HG02588 (cell line): ENCODE measurements at regions not wholly inside any gene's neighbourhood (a gene's known extent, or its start where the extent isn't known, plus 50 kb on each side); places are given as distances from the start of the nearest gene placed in this dataset.
"Not testable (repeated sequence)": the region's sequence is repeated elsewhere in the genome, so short reads cannot be mapped to it uniquely, and the experiment has no call there.

Source experiments
- ATAC-seq: cut with Tn5 transposase; IDR thresholded peaks from one replicate; pipeline ENCODE4 v1.9.1; 2021; ENCODE audit warnings: mild to moderate bottlenecking, moderate library complexity; ENCODE audit not compliant: unreplicated experiment

GRCh38 chr4:130044788-130045531 lies 949.0 kb downstream of the C4orf33 start:
- ATAC-seq: peak; percentile 51

- no peak for ATAC-seq
Observed at GRCh38 chr4:130053723-130054122, 957.8 kb downstream of the C4orf33 start.

GRCh38 chr4:130054908-130055307 lies 959.0 kb downstream of the C4orf33 start:
- ATAC-seq: no peak

DNA sequence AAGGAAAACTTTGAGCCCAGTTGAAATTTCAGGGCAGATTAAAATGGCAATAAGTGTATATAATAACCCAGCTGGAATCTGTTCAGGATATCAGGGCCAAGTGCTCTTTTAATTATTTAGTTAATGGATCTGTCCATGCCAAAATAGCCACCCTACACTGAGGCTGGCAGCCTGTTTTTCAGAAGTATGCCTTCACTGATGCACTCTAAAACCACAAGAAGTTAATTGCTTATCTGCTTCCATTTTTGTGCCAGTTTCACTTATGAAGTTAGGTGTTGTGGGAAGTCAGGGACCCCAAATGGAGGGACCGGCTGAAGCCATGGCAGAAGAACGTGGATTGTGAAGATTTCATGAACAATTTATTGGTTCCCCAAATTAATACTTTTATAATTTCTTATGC lies 960.3 kb downstream of the C4orf33 start:
- no peak for ATAC-seq

DNA sequence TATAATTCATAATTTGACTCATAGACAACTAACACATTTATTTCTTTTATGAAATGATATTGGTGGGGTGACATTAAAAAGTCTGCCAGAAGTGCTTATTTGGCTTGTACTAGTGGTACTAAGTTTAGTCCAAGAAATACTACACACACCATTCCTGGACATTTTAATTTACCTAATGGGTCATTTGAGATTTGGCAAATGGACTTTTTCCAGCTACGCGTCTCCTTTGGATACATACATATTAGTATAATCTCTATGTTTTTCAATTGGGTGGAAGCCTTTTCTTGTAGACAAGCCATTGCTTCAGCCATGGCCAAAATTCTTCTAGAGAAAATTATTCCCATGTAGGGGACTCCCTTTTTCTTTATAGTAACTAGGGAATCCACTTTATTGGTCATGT lies 968.5 kb downstream of the C4orf33 start:
- no peak for ATAC-seq

GRCh38 chr4:130067419-130067818 lies 971.5 kb downstream of the C4orf33 start:
- no peak for ATAC-seq

DNA sequence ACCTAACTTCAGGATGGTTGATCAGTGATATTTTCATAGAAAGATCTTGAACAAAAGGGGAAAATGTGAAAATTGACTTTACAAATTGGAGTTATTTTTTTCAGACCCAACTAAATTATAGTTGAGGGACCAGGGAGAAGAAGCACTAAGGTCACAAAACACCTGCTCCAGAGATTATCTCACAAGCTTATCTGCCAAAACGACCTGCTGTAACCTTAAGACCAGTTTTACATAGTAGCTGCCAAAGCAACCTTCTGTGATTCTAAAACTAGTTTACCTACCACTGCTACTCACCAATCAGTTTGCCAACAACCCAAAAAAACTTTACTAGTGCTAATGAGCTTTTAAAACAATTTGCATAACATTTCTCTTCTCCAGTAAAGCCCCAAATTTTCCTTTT lies 972.1 kb downstream of the C4orf33 start:
- ATAC-seq: no peak

GRCh38 chr4:130071746-130072145 lies 975.8 kb downstream of the C4orf33 start:
- ATAC-seq: no peak

- ATAC-seq: no peak
Observed at GRCh38 chr4:130073145-130073790, 977.3 kb downstream of the C4orf33 start.

GRCh38 chr4:130074096-130074495 lies 978.1 kb downstream of the C4orf33 start:
- ATAC-seq: peak; percentile 45

GRCh38 chr4:130077275-130077674 lies 981.3 kb downstream of the C4orf33 start:
- no peak for ATAC-seq

DNA sequence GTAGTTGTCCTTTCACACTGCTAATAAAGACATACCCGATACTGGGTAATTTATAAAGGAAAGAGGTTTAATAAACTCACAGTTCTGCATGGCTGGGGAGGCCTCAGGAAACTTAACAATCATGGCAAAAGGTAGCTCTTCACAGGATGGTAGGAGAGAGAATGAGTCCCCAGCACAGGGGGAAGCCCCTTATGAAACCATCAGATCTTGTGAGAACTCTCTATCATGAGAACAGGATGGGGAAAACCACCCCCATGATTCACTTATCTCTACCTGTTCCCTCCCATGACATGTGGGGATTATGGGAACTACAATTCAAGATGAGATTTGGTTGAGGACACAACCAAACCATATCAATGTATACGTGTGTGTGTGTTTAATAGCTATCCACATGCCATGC lies 983.1 kb downstream of the C4orf33 start:
- ATAC-seq: not testable (repeated sequence)

GRCh38 chr4:130080872-130081451 lies 985.0 kb downstream of the C4orf33 start:
- no peak for ATAC-seq

DNA sequence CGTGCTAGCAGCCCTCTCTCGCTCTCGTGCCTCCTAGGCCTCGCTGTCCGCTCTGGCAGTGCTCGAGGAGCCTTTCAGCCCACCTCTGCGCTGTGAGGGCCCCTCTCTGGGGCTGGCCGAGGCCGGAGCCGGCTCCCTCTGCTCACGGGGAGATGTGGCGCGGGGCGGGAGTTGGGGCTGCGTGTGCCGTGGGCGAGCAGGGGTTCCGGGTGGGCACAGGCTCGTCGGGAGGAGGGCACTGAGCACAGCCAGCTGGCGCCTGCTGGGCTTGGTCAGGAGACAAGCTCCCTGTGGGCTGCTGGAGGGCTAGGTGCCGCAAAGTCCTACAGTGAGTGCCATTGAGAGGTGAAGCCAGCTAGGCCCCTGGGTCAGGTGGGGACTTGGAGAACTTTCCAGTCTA lies 994.5 kb downstream of the C4orf33 start:
- no peak for ATAC-seq

- ATAC-seq: no peak
Observed at GRCh38 chr4:130092187-130093015, 996.4 kb downstream of the C4orf33 start.

GRCh38 chr4:130099105-130099504 lies 1003.2 kb downstream of the C4orf33 start:
- no peak for ATAC-seq

GRCh38 chr4:130110189-130110588 lies 1014.2 kb downstream of the C4orf33 start:
- ATAC-seq: peak; percentile 76

DNA sequence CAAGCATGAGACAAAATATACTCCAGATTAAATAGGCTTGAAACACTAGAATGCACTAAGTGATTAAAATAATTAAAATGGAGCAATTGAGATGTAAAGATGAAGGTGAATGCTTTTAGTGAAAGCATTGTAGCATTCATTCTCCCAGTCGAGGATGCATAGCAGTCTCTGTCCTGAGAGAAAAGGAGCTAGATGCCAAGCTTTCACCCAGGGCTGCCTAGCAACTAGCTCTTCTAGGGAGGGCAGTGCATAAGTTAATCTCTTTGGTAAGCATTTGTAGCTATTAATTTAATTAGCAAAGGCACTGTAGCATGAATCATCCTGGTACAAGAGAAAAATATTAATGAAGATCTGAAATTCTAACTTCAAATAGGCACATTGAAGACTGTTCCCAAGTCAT lies 1014.8 kb downstream of the C4orf33 start:
- no peak for ATAC-seq

DNA sequence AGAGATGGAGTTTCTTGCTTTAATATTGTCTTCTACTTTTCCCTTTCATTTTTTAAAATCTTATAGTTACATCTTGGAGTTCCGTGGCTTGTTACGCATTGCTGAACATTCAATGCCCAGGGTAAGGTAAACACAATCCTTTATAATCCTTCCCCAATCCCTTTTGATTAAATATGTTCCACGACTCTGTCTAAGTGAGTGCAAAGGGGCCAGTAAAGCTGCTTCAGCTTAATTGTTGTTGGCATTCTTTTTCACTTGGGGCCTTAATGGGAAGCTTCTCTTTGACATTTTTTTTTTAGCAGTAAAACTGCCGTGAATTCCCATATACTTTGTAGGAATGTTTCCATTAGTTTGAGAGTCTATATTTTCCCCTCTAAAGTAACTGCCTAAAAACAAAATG lies 1028.1 kb downstream of the C4orf33 start:
- ATAC-seq: no peak

DNA sequence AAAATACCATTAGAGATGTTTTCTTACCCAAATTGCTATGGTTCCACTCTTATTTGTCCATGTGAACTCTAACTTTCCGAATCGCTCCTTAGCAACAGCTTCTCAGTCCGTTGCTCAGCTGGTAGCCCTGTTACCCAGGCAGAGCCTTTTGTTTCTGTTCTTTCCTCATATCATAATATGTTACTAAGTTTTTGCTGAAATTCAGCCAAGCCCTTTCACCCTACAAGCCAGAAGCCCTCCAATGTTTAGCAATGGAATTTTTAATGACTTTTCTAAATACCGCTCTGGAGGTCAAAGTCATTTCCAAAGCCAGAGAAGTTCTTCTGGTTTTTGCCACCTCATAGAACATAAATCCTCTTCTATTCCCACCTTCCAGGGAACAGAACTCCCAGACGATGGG lies 1029.5 kb downstream of the C4orf33 start:
- no peak for ATAC-seq

GRCh38 chr4:130127297-130127696 lies 1031.3 kb downstream of the C4orf33 start:
- no peak for ATAC-seq
